ENCODE measurements at regions not wholly inside any gene's neighbourhood (a gene's known extent, or its start where the extent isn't known, plus 50 kb on each side); places are given as distances from the start of the nearest gene placed in this dataset.

- Histone ChIP-seq H3K27me3 (ENCODE audit: insufficient read depth, low read length) (no peaks in the 10 kb centered on the region), H3K4me3 (ENCODE audit: low read length) (no peak overlapping the region), H3K9me3 (ENCODE audit: low read depth, low read length) (no peaks in the 10 kb centered on the region), H3K4me1 (ENCODE audit: insufficient read depth, low read length) (no peaks in the 10 kb centered on the region)
These were observed 108.4 kb upstream of the LINGO1 start for GRCh38 chr15:77741106-77741505.

DNA sequence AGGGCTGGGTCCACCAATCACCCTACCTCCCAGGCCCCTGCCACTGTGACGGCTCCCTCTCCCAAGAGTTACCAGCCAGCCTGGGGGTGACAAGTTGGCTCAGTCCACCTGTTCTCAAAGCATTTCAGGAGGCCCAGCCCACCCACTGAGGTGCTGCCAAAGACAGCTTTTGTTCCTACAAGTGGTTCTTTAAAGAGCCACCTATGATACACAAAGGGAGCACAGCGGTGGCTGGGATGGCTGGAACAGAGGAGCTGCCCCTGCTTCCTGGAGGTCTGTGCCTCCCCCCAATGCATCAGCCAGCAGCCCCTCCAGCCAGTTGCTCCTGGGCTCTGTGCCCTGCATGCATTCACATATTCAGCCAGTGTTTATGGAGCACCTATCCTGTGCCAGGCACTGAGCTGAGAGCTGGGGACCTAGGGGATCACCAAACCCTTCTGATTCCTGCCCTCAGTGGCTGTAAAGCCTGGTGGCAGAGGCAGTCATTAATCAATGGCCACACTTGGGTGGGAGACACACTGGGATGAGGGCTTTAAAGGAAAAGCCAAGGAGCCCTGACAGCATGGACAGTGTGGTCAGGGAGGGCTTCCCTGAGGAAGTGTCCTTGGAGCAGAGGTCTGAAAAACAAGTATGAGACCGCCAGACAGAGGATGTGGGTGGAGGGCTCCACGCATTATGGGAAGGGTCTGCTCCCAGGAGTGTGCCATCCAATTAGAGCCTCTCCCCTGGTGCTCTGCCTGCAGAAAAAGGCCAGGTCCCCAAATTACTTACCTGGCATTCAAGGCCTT, 107.1 kb upstream of the LINGO1 start:
- no peaks in the 10 kb centered on the region for H3K4me1 ChIP-seq (ENCODE audit: insufficient read depth, low read length)
- no peak overlapping the region for H3K4me3 ChIP-seq (ENCODE audit: low read length)
- no peaks in the 10 kb centered on the region for H3K9me3 ChIP-seq (ENCODE audit: low read depth, low read length)
- H3K27me3 ChIP-seq (ENCODE audit: insufficient read depth, low read length) = no peaks in the 10 kb centered on the region

- H3K4me3 ChIP-seq (ENCODE audit: low read length) = no peak overlapping the region
- H3K4me1 ChIP-seq (ENCODE audit: insufficient read depth, low read length) = no peaks in the 10 kb centered on the region
- no peaks in the 10 kb centered on the region for H3K9me3 ChIP-seq (ENCODE audit: low read depth, low read length)
- H3K27me3 ChIP-seq (ENCODE audit: insufficient read depth, low read length) = no peaks in the 10 kb centered on the region
These were observed 106.0 kb upstream of the LINGO1 start for GRCh38 chr15:77738441-77739302.

DNA sequence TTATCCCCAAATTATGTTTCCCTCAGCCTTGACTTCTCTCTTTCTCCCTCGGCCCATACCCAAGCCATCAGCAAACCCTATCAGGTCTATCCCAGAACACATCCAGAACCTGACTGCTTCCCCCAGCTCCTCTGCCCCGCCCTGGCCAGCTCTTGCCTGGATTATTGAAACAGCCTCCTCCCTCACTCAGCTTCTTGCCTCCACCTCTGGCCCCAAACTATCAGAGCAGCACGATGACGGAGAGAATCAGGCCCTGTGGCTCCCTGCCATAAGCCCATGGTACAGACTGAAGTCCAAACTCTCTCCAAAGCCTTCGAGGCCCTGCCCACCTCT, 105.3 kb upstream of the LINGO1 start:
- Histone ChIP-seq H3K9me3 (ENCODE audit: low read depth, low read length) (no peaks in the 10 kb centered on the region), H3K4me1 (ENCODE audit: insufficient read depth, low read length) (no peaks in the 10 kb centered on the region), H3K4me3 (ENCODE audit: low read length) (no peak overlapping the region), H3K27me3 (ENCODE audit: insufficient read depth, low read length) (no peaks in the 10 kb centered on the region)

- no peaks in the 10 kb centered on the region for H3K4me1 ChIP-seq (ENCODE audit: insufficient read depth, low read length)
- no peaks in the 10 kb centered on the region for H3K9me3 ChIP-seq (ENCODE audit: low read depth, low read length)
- no peaks in the 10 kb centered on the region for H3K27me3 ChIP-seq (ENCODE audit: insufficient read depth, low read length)
- H3K4me3 ChIP-seq (ENCODE audit: low read length) = no peak overlapping the region
These were observed 104.7 kb upstream of the LINGO1 start for GRCh38 chr15:77737238-77738037.

- H3K27me3 ChIP-seq (ENCODE audit: insufficient read depth, low read length) = no peaks in the 10 kb centered on the region
- no peak overlapping the region for H3K4me3 ChIP-seq (ENCODE audit: low read length)
- H3K9me3 ChIP-seq (ENCODE audit: low read depth, low read length) = no peaks in the 10 kb centered on the region
- no peaks in the 10 kb centered on the region for H3K4me1 ChIP-seq (ENCODE audit: insufficient read depth, low read length)
These were observed 101.6 kb upstream of the LINGO1 start for GRCh38 chr15:77734306-77734705.

- H3K4me1 ChIP-seq (ENCODE audit: insufficient read depth, low read length) = no peaks in the 10 kb centered on the region
- H3K9me3 ChIP-seq (ENCODE audit: low read depth, low read length) = no peaks in the 10 kb centered on the region
- H3K4me3 ChIP-seq (ENCODE audit: low read length) = no peak overlapping the region
- H3K27me3 ChIP-seq (ENCODE audit: insufficient read depth, low read length) = no peaks in the 10 kb centered on the region
These were observed 101.0 kb upstream of the LINGO1 start for GRCh38 chr15:77733579-77734300.

GRCh38 chr15:77732514-77733335, 100.0 kb upstream of the LINGO1 start:
- no peak overlapping the region for H3K4me3 ChIP-seq (ENCODE audit: low read length)
- H3K4me1 ChIP-seq (ENCODE audit: insufficient read depth, low read length) = no peaks in the 10 kb centered on the region
- H3K27me3 ChIP-seq (ENCODE audit: insufficient read depth, low read length) = no peaks in the 10 kb centered on the region
- no peaks in the 10 kb centered on the region for H3K9me3 ChIP-seq (ENCODE audit: low read depth, low read length)

DNA sequence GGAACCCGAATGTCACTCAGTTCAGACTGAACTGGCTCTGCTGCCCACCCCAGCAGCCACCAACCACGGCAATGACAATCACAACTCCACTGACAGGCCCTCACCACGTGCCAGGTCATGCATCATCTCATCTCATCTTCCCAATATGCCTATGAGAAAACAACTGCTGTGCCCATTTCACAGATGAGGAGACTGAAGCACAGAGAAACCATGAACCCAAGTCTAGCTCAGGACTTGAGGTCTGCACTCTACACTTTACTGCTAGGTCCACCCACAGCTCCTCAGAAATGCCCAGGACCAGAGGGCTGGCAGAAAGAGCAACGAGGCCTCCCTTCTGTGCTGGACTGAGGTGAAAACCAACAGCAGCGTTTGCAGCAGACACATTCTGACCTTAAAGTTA, 99.2 kb upstream of the LINGO1 start:
- H3K27me3 ChIP-seq (ENCODE audit: insufficient read depth, low read length) = no peaks in the 10 kb centered on the region
- no peaks in the 10 kb centered on the region for H3K4me1 ChIP-seq (ENCODE audit: insufficient read depth, low read length)
- no peak overlapping the region for H3K4me3 ChIP-seq (ENCODE audit: low read length)
- H3K9me3 ChIP-seq (ENCODE audit: low read depth, low read length) = no peaks in the 10 kb centered on the region

GRCh38 chr15:77731067-77731466, 98.4 kb upstream of the LINGO1 start:
- Histone ChIP-seq H3K9me3 (ENCODE audit: low read depth, low read length) (no peaks in the 10 kb centered on the region), H3K4me1 (ENCODE audit: insufficient read depth, low read length) (no peaks in the 10 kb centered on the region), H3K4me3 (ENCODE audit: low read length) (no peak overlapping the region), H3K27me3 (ENCODE audit: insufficient read depth, low read length) (no peaks in the 10 kb centered on the region)

- H3K4me3 ChIP-seq (ENCODE audit: low read length) = no peak overlapping the region
- H3K9me3 ChIP-seq (ENCODE audit: low read depth, low read length) = no peaks in the 10 kb centered on the region
- H3K4me1 ChIP-seq (ENCODE audit: insufficient read depth, low read length) = no peaks in the 10 kb centered on the region
- H3K27me3 ChIP-seq (ENCODE audit: insufficient read depth, low read length) = no peaks in the 10 kb centered on the region
These were observed 95.1 kb upstream of the LINGO1 start for GRCh38 chr15:77727635-77728304.

GRCh38 chr15:77724715-77725114, 92.0 kb upstream of the LINGO1 start:
- Histone ChIP-seq H3K9me3 (ENCODE audit: low read depth, low read length) (no peaks in the 10 kb centered on the region), H3K4me3 (ENCODE audit: low read length) (no peak overlapping the region)

DNA sequence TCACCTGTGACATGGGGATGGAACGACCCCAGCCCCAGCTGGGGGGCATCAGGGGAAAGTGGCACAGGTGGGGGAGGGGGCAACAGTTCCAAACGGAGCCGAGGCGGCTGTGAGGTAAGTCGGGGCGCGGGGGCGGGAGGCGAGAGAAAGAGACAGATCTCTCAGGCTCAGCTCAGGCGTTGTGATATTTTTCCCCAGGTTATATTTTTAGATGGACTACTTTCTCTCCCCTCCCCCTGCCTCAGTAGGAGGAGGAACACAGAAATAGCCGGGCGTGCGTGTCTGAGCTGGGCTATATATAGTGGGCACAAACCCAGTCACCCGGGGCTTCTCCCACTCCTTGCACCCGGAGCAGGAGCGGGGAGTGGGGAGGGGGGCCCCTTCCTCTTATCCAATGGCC, 91.0 kb upstream of the LINGO1 start:
- H3K27me3 ChIP-seq (ENCODE audit: insufficient read depth, low read length) = no peaks in the 10 kb centered on the region
- no peak overlapping the region for H3K4me3 ChIP-seq (ENCODE audit: low read length)
- H3K9me3 ChIP-seq (ENCODE audit: low read depth, low read length) = no peaks in the 10 kb centered on the region
- no peaks in the 10 kb centered on the region for H3K4me1 ChIP-seq (ENCODE audit: insufficient read depth, low read length)

More at GRCh38 chr15:77724715-77725114, 92.0 kb upstream of the LINGO1 start:
- Histone ChIP-seq H3K4me1 (ENCODE audit: insufficient read depth, low read length) (no peaks in the 10 kb centered on the region), H3K27me3 (ENCODE audit: insufficient read depth, low read length) (no peaks in the 10 kb centered on the region)

Data from mononuclear cell (primary cell).